CD14-positive monocyte (primary cell): ENCODE measurements at regions not wholly inside any gene's neighbourhood (a gene's known extent, or its start where the extent isn't known, plus 50 kb on each side); places are given as distances from the start of the nearest gene placed in this dataset.

Experiments used
- DNase-seq, 3 donors: peaks; one replicate each; pipeline ENCODE4 v3.0.0-alpha.2; 2011 to 2022
- H2AFZ ChIP-seq: 2 replicates; pipeline ENCODE4 v1.6.0; 2012; ENCODE audit warnings: mild to moderate bottlenecking, low read depth, low read length, inconsistent platforms; ENCODE audit not compliant: insufficient read depth, poor library complexity, severe bottlenecking
- H3K27ac ChIP-seq, 2 donors: 1 replicate in 1 of 2; 2 replicates in 1 of 2; pipeline ENCODE4 v1.5.1; 2012 to 2013; ENCODE audit warnings: low read length in 2 of 2, control low read depth in 1 of 2, inconsistent platforms in 1 of 2, low read depth in 1 of 2, mild to moderate bottlenecking in 1 of 2
- H3K27me3 ChIP-seq, 2 donors: one replicate each; pipeline versions ENCODE4 v1.6.0 to v1.6.1; 2011 to 2013; ENCODE audit warnings: low read length in 2 of 2; ENCODE audit not compliant: control insufficient read depth in 2 of 2, insufficient read depth in 2 of 2
- H3K36me3 ChIP-seq, 2 donors: replicated peaks in 1 of 2; 1 replicate in 1 of 2; 2 replicates in 1 of 2; pipeline versions ENCODE4 v1.5.1 to v1.6.1; 2012 to 2013; ENCODE audit warnings: low read length in 2 of 2, control low read depth in 1 of 2, inconsistent platforms in 1 of 2, mild to moderate bottlenecking in 1 of 2; ENCODE audit not compliant: insufficient read depth in 2 of 2, control insufficient read depth in 1 of 2
- H3K4me1 ChIP-seq, 2 donors: 1 replicate in 1 of 2; 2 replicates in 1 of 2; pipeline versions ENCODE4 v1.5.1 to v1.6.1; 2012 to 2013; ENCODE audit warnings: low read length in 2 of 2, control low read depth in 1 of 2, inconsistent platforms in 1 of 2, mild to moderate bottlenecking in 1 of 2, moderate library complexity in 1 of 2; ENCODE audit not compliant: insufficient read depth in 2 of 2, control insufficient read depth in 1 of 2
- H3K4me2 ChIP-seq: replicated peaks from 2 replicates; pipeline ENCODE3; 2012; ENCODE audit warnings: low read length, moderate library complexity, mild to moderate bottlenecking; ENCODE audit not compliant: poor library complexity, severe bottlenecking; ENCODE audit errors: extremely low read depth
- H3K4me3 ChIP-seq, 3 experiments: fragments of 200-600 bp in 1 of 3; sonication (generic) in 1 of 3; replicated peaks in 1 of 3; 1 replicate in 2 of 3; 2 replicates in 1 of 3; pipeline ENCODE4 v1.5.1; 2011 to 2013; ENCODE audit warnings: low read length in 3 of 3, mild to moderate bottlenecking in 3 of 3, control low read depth in 2 of 3, low read depth in 2 of 3, inconsistent platforms in 1 of 3, moderate library complexity in 1 of 3
- H3K79me2 ChIP-seq: 2 replicates; pipeline ENCODE4 v1.6.0; 2012; ENCODE audit warnings: mild to moderate bottlenecking, control low read depth, inconsistent platforms, low read length, moderate library complexity; ENCODE audit not compliant: insufficient read depth
- H3K9ac ChIP-seq: 2 replicates; pipeline ENCODE4 v1.6.0; 2017; ENCODE audit warnings: low read length, mild to moderate bottlenecking; ENCODE audit not compliant: insufficient read depth, poor library complexity, severe bottlenecking
- H3K9me3 ChIP-seq, 2 donors: replicated peaks in 1 of 2; 1 replicate in 1 of 2; 2 replicates in 1 of 2; pipeline versions ENCODE4 v1.5.1 to v1.6.1; 2012 to 2013; ENCODE audit warnings: low read length in 2 of 2, control low read depth in 1 of 2; ENCODE audit not compliant: control insufficient read depth in 1 of 2, insufficient read depth in 1 of 2
- H4K20me1 ChIP-seq: 2 replicates; pipeline ENCODE4 v1.6.0; 2012; ENCODE audit warnings: mild to moderate bottlenecking, low read length, control low read depth, moderate library complexity; ENCODE audit not compliant: insufficient read depth
- H3K27ac Mint-ChIP-seq, 7 donors: one replicate each; pipeline ENCODE4 v1.8.0; 2020; ENCODE audit warnings: mild to moderate bottlenecking in 7 of 7, mixed read lengths in 7 of 7, moderate library complexity in 6 of 7, inconsistent platforms in 2 of 7
- H3K27me3 Mint-ChIP-seq, 3 donors: one replicate each; pipeline ENCODE4 v1.8.0; 2021 to 2022; ENCODE audit warnings: low read depth in 3 of 3, mild to moderate bottlenecking in 3 of 3, mixed read lengths in 3 of 3, moderate library complexity in 3 of 3, inconsistent platforms in 1 of 3
- H3K36me3 Mint-ChIP-seq, 2 donors: one replicate each; pipeline ENCODE4 v1.8.0; 2020; ENCODE audit warnings: mixed read lengths in 2 of 2, inconsistent platforms in 1 of 2, mild to moderate bottlenecking in 1 of 2
- H3K4me1 Mint-ChIP-seq: one replicate; pipeline ENCODE4 v1.8.0; 2020; ENCODE audit warnings: mild to moderate bottlenecking, mixed read lengths
- H3K4me3 Mint-ChIP-seq, 2 donors: one replicate each; pipeline ENCODE4 v1.8.0; 2020; ENCODE audit warnings: mild to moderate bottlenecking in 2 of 2, mixed read lengths in 2 of 2, moderate library complexity in 1 of 2
- H3K9me3 Mint-ChIP-seq, 7 donors: one replicate each; pipeline ENCODE4 v1.8.0; 2020 to 2022; ENCODE audit warnings: mixed read lengths in 7 of 7, mild to moderate bottlenecking in 6 of 7, moderate library complexity in 6 of 7, inconsistent platforms in 2 of 7
- CTCF ChIP-seq: fragments of 200-600 bp; IDR thresholded peaks from one replicate; pipeline ENCODE4 v1.8.0; 2022; ENCODE audit warnings: antibody characterized with exemption, mild to moderate bottlenecking
- WGBS: methylation state at CpG from one replicate; pipeline ENCODE4 v1.1.5; 2013; ENCODE audit warnings: missing lambda C conversion rate; ENCODE audit not compliant: insufficient coverage; 5-methylcytosine and 5-hydroxymethylcytosine counted together
- intact Hi-C, 2 donors: fragments of 100-400 bp; cut with micrococcal nuclease; formaldehyde crosslinking; loops; one replicate each; pipeline versions ENCODE4 v1.15.0 to v1.15.1; 2023

- Histone ChIP-seq H3K79me2 (no peaks in the 10 kb centered on the region), H3K9ac (no peak overlapping the region), H2AFZ (no peak overlapping the region), H3K36me3 (no peaks in the 10 kb centered on the region), H3K27ac (no peak overlapping the region), H3K27me3 (no peaks in the 10 kb centered on the region), H3K9me3 (no peaks in the 10 kb centered on the region), H3K4me1 (no peaks in the 10 kb centered on the region), H3K4me3 (no peak overlapping the region), H3K4me2 (no peak overlapping the region), H4K20me1 (no peaks in the 10 kb centered on the region)
- Mint-ChIP-seq H3K9me3 (peaks cover 0 to 8% (median 4%) of the 10 kb centered on the region in 7 donors), H3K36me3 (no peaks in the 10 kb centered on the region), H3K27me3 (peaks cover 0 to 2% (median 0%) of the 10 kb centered on the region in 3 donors), H3K4me3 (no peak overlapping the region), H3K27ac (no peak overlapping the region), H3K4me1 (no peaks in the 10 kb centered on the region)
- no CpG with 5 or more reads among the region's 2 CpGs for WGBS
- DNase-seq = no peak
- no peak for TF ChIP-seq CTCF
- intact Hi-C loops = no loop called here
Observed at GRCh38 chr2:146221826-146222225, 1623.0 kb upstream of the ACVR2A start.

DNA sequence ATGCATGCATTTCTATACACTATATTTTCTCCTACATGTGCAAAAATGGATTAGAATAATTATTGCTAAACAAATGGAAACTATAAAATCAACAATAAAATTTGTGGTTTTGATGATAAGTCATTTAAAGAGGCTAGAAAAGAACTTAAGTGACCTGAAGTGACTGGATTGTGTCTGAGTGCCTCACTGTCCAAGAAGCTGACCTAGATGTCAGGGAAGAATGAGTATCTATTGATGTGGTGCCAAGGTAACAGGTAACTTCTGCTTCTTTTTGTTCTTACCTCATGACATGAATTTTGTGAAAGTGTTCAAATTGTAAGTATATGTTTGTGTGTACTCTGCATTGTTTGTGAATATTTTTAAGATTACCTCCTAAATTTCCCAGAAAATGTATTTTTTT lies 1623.9 kb upstream of the ACVR2A start:
- peaks cover 0 to 2% of the 10 kb centered on the region in 2 donors for H3K9me3 ChIP-seq
- H3K36me3 ChIP-seq = no peaks in the 10 kb centered on the region
- Mint-ChIP-seq H3K9me3 (peaks cover 0 to 10% (median 6%) of the 10 kb centered on the region in 7 donors), H3K36me3 (no peaks in the 10 kb centered on the region), H3K27ac (no peak overlapping the region), H3K27me3 (peaks cover 0 to 2% (median 0%) of the 10 kb centered on the region in 3 donors), H3K4me1 (no peaks in the 10 kb centered on the region), H3K4me3 (no peak overlapping the region)
- H3K4me3 ChIP-seq = no peak overlapping the region
- no peaks in the 10 kb centered on the region for H3K27me3 ChIP-seq
- intact Hi-C loops = no loop called here
- no peak overlapping the region for H3K27ac ChIP-seq
- H3K4me2 ChIP-seq = no peak overlapping the region
- H2AFZ ChIP-seq = no peak overlapping the region
- no peak for DNase-seq
- H4K20me1 ChIP-seq = no peaks in the 10 kb centered on the region
- H3K9ac ChIP-seq = no peak overlapping the region
- H3K79me2 ChIP-seq = no peaks in the 10 kb centered on the region
- no peak for TF ChIP-seq CTCF
- H3K4me1 ChIP-seq = no peaks in the 10 kb centered on the region
